H9 (cell line): ENCODE measurements at regions not wholly inside any gene's neighbourhood (a gene's known extent, or its start where the extent isn't known, plus 50 kb on each side); places are given as distances from the start of the nearest gene placed in this dataset.

Source experiments
- DNase-seq: peaks from one replicate; pipeline ENCODE4 v3.0.0-alpha.2; 2017
- H2AFZ ChIP-seq: one replicate; pipeline ENCODE4 v1.6.1; 2013; ENCODE audit warnings: mild to moderate bottlenecking, low read length, control low read depth, moderate library complexity
- H2AK5ac ChIP-seq: 2 replicates; pipeline ENCODE4 v1.6.1; 2013; ENCODE audit warnings: low read length, control low read depth, mixed read lengths; ENCODE audit not compliant: insufficient read length
- H2BK120ac ChIP-seq: one replicate; pipeline ENCODE4 v1.6.1; 2013; ENCODE audit warnings: low read depth, mild to moderate bottlenecking, low read length, control low read depth, inconsistent platforms; ENCODE audit not compliant: poor library complexity, severe bottlenecking
- H2BK12ac ChIP-seq: 2 replicates; pipeline ENCODE4 v1.6.1; 2013; ENCODE audit warnings: low read length, control low read depth, mixed read lengths, low read depth; ENCODE audit not compliant: insufficient read length
- H2BK15ac ChIP-seq: 2 replicates; pipeline ENCODE4 v1.6.1; 2013; ENCODE audit warnings: low read depth, low read length, control low read depth
- H2BK20ac ChIP-seq: one replicate; pipeline ENCODE4 v1.6.1; 2013; ENCODE audit warnings: low read depth, mild to moderate bottlenecking, low read length, control low read depth, inconsistent platforms; ENCODE audit not compliant: poor library complexity, severe bottlenecking
- H2BK5ac ChIP-seq: 2 replicates; pipeline ENCODE4 v1.6.1; 2013; ENCODE audit warnings: low read length, control low read depth, mixed read lengths; ENCODE audit not compliant: insufficient read length
- H3K14ac ChIP-seq: 2 replicates; pipeline ENCODE4 v1.6.1; 2013; ENCODE audit warnings: low read length, control low read depth; ENCODE audit not compliant: insufficient read depth
- H3K18ac ChIP-seq: 2 replicates; pipeline ENCODE4 v1.6.1; 2013; ENCODE audit warnings: low read depth, mild to moderate bottlenecking, mixed read lengths, low read length, control low read depth; ENCODE audit not compliant: insufficient read length
- H3K23ac ChIP-seq: 2 replicates; pipeline ENCODE4 v1.6.1; 2013; ENCODE audit warnings: low read length, control low read depth, mixed read lengths, low read depth; ENCODE audit not compliant: insufficient read length
- H3K23me2 ChIP-seq: 2 replicates; pipeline ENCODE4 v1.6.1; 2013; ENCODE audit warnings: low read depth, mild to moderate bottlenecking, mixed read lengths, low read length, control low read depth; ENCODE audit not compliant: insufficient read length, poor library complexity, severe bottlenecking
- H3K27ac ChIP-seq: 2 replicates; pipeline ENCODE4 v1.5.1; 2013; ENCODE audit warnings: low read length, control low read depth, mixed read lengths, low read depth; ENCODE audit not compliant: insufficient read length
- H3K27me3 ChIP-seq: 2 replicates; pipeline ENCODE4 v1.6.1; 2013; ENCODE audit warnings: low read length, control low read depth, inconsistent platforms; ENCODE audit not compliant: insufficient read depth
- H3K4ac ChIP-seq: 2 replicates; pipeline ENCODE4 v1.6.1; 2013; ENCODE audit warnings: low read depth, mild to moderate bottlenecking, control low read depth, inconsistent platforms, low read length, moderate library complexity
- H3K4me1 ChIP-seq: 2 replicates; pipeline ENCODE4 v1.6.1; 2013; ENCODE audit warnings: low read length, control low read depth, inconsistent platforms; ENCODE audit not compliant: insufficient read depth
- H3K4me2 ChIP-seq: 2 replicates; pipeline ENCODE4 v1.6.1; 2013; ENCODE audit warnings: low read length, control low read depth, mixed read lengths; ENCODE audit not compliant: insufficient read length, insufficient read depth
- H3K56ac ChIP-seq: 2 replicates; pipeline ENCODE4 v1.6.1; 2013; ENCODE audit warnings: low read depth, mild to moderate bottlenecking, mixed read lengths, low read length, control low read depth; ENCODE audit not compliant: insufficient read length
- H3K79me1 ChIP-seq: 2 replicates; pipeline ENCODE4 v1.6.1; 2013; ENCODE audit warnings: low read depth, mild to moderate bottlenecking, moderate library complexity, low read length, control low read depth, inconsistent platforms; ENCODE audit not compliant: insufficient read depth, poor library complexity, severe bottlenecking
- H3K79me2 ChIP-seq: 2 replicates; pipeline ENCODE4 v1.6.1; 2013; ENCODE audit warnings: low read length, control low read depth, inconsistent platforms; ENCODE audit not compliant: insufficient read depth
- H3K9ac ChIP-seq: 2 replicates; pipeline ENCODE4 v1.6.1; 2013; ENCODE audit warnings: low read length, control low read depth, mixed read lengths; ENCODE audit not compliant: insufficient read length; ENCODE audit errors: extremely low read depth
- H3K9me3 ChIP-seq: one replicate; pipeline ENCODE4 v1.6.1; 2013; ENCODE audit warnings: low read depth, low read length, inconsistent platforms; ENCODE audit not compliant: control insufficient read depth
- H3T11ph ChIP-seq: one replicate; pipeline ENCODE4 v1.6.1; 2013; ENCODE audit warnings: mild to moderate bottlenecking, low read length, control low read depth, inconsistent platforms
- H4K20me1 ChIP-seq: one replicate; pipeline ENCODE4 v1.6.1; 2013; ENCODE audit not compliant: control insufficient read depth, insufficient read length, insufficient read depth
- H4K5ac ChIP-seq: 2 replicates; pipeline ENCODE4 v1.6.1; 2013; ENCODE audit warnings: low read depth, mild to moderate bottlenecking, mixed read lengths, low read length, control low read depth; ENCODE audit not compliant: insufficient read length
- H4K8ac ChIP-seq: replicated peaks from 2 replicates; pipeline ENCODE4 v1.6.1; 2013; ENCODE audit warnings: low read length, control low read depth, mixed read lengths, low read depth; ENCODE audit not compliant: insufficient read length
- H4K91ac ChIP-seq: 2 replicates; pipeline ENCODE4 v1.6.1; 2013; ENCODE audit warnings: low read depth, mild to moderate bottlenecking, moderate library complexity, mixed read lengths, low read length, control low read depth; ENCODE audit not compliant: insufficient read length
- H3K27ac Mint-ChIP-seq, 3 experiments: 2 replicates in 2 of 3; 3 replicates in 1 of 3; pipeline ENCODE4 v1.8.0; 2020 to 2021; ENCODE audit warnings: mixed read lengths in 3 of 3, mild to moderate bottlenecking in 1 of 3, moderate library complexity in 1 of 3
- H3K27me3 Mint-ChIP-seq: 2 replicates; pipeline ENCODE4 v1.8.0; 2021; ENCODE audit warnings: low read depth, mild to moderate bottlenecking, moderate library complexity, mixed read lengths
- H3K36me3 Mint-ChIP-seq, 3 experiments: 2 replicates in 2 of 3; 3 replicates in 1 of 3; pipeline ENCODE4 v1.8.0; 2020 to 2021; ENCODE audit warnings: low read depth in 3 of 3, mixed read lengths in 3 of 3; ENCODE audit not compliant: insufficient read depth in 1 of 3
- H3K4me1 Mint-ChIP-seq, 2 experiments: 2 replicates each; pipeline ENCODE4 v1.8.0; 2020; ENCODE audit warnings: mixed read lengths in 2 of 2
- H3K4me3 Mint-ChIP-seq, 2 experiments: 2 replicates in 1 of 2; 3 replicates in 1 of 2; pipeline ENCODE4 v1.8.0; 2020 to 2021; ENCODE audit warnings: mild to moderate bottlenecking in 2 of 2, mixed read lengths in 2 of 2, moderate library complexity in 1 of 2
- H3K9me3 Mint-ChIP-seq, 2 experiments: 2 replicates in 1 of 2; 3 replicates in 1 of 2; pipeline ENCODE4 v1.8.0; 2020; ENCODE audit warnings: mild to moderate bottlenecking in 2 of 2, mixed read lengths in 2 of 2, moderate library complexity in 1 of 2
- WGBS: extraction: QIAGEN DNeasy Blood & Tissue Kit; methylation state at CpG from one replicate; pipeline ENCODE4 v1.1.7; 2013; ENCODE audit warnings: missing lambda C conversion rate, low lambda C conversion rate, mixed read lengths; ENCODE audit not compliant: insufficient read length; ENCODE audit errors: extremely low coverage; 5-methylcytosine and 5-hydroxymethylcytosine counted together
- TF ChIP-seq, protein P1 (sequence below): fragments of 200-600 bp; sonication (generic); conservative IDR thresholded peaks from 3 replicates; pipeline ENCODE4 v1.8.0; 2021; ENCODE audit warnings: antibody characterized with exemption, mild to moderate bottlenecking

DNA sequence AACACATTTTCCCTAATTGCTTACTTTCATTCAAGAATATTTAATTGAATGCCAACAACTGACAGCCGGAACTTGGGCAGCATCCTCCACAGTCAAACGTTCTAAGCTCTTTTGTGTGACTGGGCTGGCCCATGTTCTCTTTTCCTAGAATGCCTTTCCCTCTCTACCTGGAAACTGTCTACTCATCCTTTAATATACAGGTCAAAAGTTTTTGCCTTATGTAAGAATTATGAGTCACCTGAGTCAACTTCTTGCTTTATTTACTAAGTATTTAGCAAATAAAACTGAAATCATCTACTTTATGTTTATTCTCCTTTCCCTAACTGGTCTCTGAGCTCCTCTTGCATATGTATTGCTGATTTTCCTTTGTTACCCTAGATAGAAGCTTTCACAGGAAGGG lies 172.2 kb downstream of the CHRM3 start:
- peaks cover 2% of the 10 kb centered on the region; the same call in 1 of the 2 replicates for H3K4me1 ChIP-seq
- H3K9me3 ChIP-seq = no peaks in the 10 kb centered on the region
- H3K27ac ChIP-seq = no peak overlapping the region
- no peak overlapping the region for H3T11ph ChIP-seq
- Mint-ChIP-seq H3K27ac (no peak overlapping the region), H3K4me3 (no peak overlapping the region), H3K27me3 (no peaks in the 10 kb centered on the region), H3K4me1 (peaks cover 7 to 8% of the 10 kb centered on the region in 2 experiments), H3K9me3 (no peaks in the 10 kb centered on the region), H3K36me3 (no peaks in the 10 kb centered on the region)
- H4K91ac ChIP-seq = no peak overlapping the region
- H3K9ac ChIP-seq = no peak overlapping the region
- H3K4me2 ChIP-seq = no peak overlapping the region
- no peak for DNase-seq
- H4K8ac ChIP-seq = no peak overlapping the region
- no peak overlapping the region for H4K5ac ChIP-seq
- H2BK5ac ChIP-seq = no peak overlapping the region
- no peak overlapping the region for H3K14ac ChIP-seq
- H3K23ac ChIP-seq = no peak overlapping the region
- TF ChIP-seq, protein P1, sequence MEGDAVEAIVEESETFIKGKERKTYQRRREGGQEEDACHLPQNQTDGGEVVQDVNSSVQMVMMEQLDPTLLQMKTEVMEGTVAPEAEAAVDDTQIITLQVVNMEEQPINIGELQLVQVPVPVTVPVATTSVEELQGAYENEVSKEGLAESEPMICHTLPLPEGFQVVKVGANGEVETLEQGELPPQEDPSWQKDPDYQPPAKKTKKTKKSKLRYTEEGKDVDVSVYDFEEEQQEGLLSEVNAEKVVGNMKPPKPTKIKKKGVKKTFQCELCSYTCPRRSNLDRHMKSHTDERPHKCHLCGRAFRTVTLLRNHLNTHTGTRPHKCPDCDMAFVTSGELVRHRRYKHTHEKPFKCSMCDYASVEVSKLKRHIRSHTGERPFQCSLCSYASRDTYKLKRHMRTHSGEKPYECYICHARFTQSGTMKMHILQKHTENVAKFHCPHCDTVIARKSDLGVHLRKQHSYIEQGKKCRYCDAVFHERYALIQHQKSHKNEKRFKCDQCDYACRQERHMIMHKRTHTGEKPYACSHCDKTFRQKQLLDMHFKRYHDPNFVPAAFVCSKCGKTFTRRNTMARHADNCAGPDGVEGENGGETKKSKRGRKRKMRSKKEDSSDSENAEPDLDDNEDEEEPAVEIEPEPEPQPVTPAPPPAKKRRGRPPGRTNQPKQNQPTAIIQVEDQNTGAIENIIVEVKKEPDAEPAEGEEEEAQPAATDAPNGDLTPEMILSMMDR = no peak
- H2AK5ac ChIP-seq = no peak overlapping the region
- no peak overlapping the region for H2BK12ac ChIP-seq
- H3K4ac ChIP-seq = no peak overlapping the region
- no peaks in the 10 kb centered on the region for H3K79me1 ChIP-seq
- no CpG with 5 or more reads among the region's 2 CpGs for WGBS
- no peak overlapping the region for H2BK120ac ChIP-seq
- no peaks in the 10 kb centered on the region for H4K20me1 ChIP-seq
- H2BK15ac ChIP-seq = no peak overlapping the region
- no peak overlapping the region for H2AFZ ChIP-seq
- H3K79me2 ChIP-seq = no peaks in the 10 kb centered on the region
- no peaks in the 10 kb centered on the region for H3K23me2 ChIP-seq
- H3K18ac ChIP-seq = no peak overlapping the region
- no peaks in the 10 kb centered on the region for H3K27me3 ChIP-seq
- no peak overlapping the region for H2BK20ac ChIP-seq
- no peak overlapping the region for H3K56ac ChIP-seq
